Liver (tissue), 8 donors: ENCODE measurements at regions not wholly inside any gene's neighbourhood (a gene's known extent, or its start where the extent isn't known, plus 50 kb on each side); places are given as distances from the start of the nearest gene placed in this dataset.

Experiments used
- DNase-seq: peaks from one replicate; pipeline ENCODE4 v3.0.0-alpha.2; 2017; ENCODE audit warnings: low spot score
- H3K27ac ChIP-seq, 2 donors: one replicate each; pipeline ENCODE4 v1.7.0; 2013; ENCODE audit warnings: inconsistent platforms in 2 of 2, low read length in 2 of 2, control low read depth in 1 of 2, low read depth in 1 of 2, mild to moderate bottlenecking in 1 of 2
- H3K27me3 ChIP-seq, 4 donors: one replicate each; pipeline versions ENCODE4 v1.6.1 to v1.7.0; 2013; ENCODE audit warnings: low read length in 3 of 4, inconsistent platforms in 1 of 4, mild to moderate bottlenecking in 1 of 4, moderate library complexity in 1 of 4; ENCODE audit not compliant: control insufficient read depth in 4 of 4, insufficient read depth in 4 of 4
- H3K36me3 ChIP-seq, 4 donors: one replicate each; pipeline versions ENCODE4 v1.6.1 to v1.7.0; 2013; ENCODE audit warnings: low read length in 3 of 4, mild to moderate bottlenecking in 3 of 4, low read depth in 1 of 4, moderate library complexity in 1 of 4; ENCODE audit not compliant: control insufficient read depth in 4 of 4, insufficient read depth in 3 of 4
- H3K4me1 ChIP-seq, 4 donors: one replicate each; pipeline versions ENCODE4 v1.6.1 to v1.7.0; 2013; ENCODE audit warnings: low read length in 3 of 4, mild to moderate bottlenecking in 3 of 4, moderate library complexity in 1 of 4; ENCODE audit not compliant: control insufficient read depth in 4 of 4, insufficient read depth in 4 of 4
- H3K4me3 ChIP-seq, 3 donors: one replicate each; pipeline versions ENCODE4 v1.6.1 to v1.7.0; 2013; ENCODE audit warnings: low read length in 3 of 3, control low read depth in 1 of 3, low read depth in 1 of 3, mild to moderate bottlenecking in 1 of 3
- H3K9ac ChIP-seq, 2 donors: one replicate each; pipeline ENCODE4 v1.7.0; 2013; ENCODE audit warnings: low read length in 2 of 2, mild to moderate bottlenecking in 2 of 2, moderate library complexity in 2 of 2, control low read depth in 1 of 2, low read depth in 1 of 2
- H3K9me3 ChIP-seq, 4 donors: one replicate each; pipeline versions ENCODE4 v1.6.1 to v1.7.0; 2013; ENCODE audit warnings: low read length in 3 of 4; ENCODE audit not compliant: control insufficient read depth in 4 of 4
- EGR1 ChIP-seq, 2 donors: IDR thresholded peaks; 2 replicates each; pipeline ENCODE4 v1.6.1; 2016 to 2018; ENCODE audit warnings: antibody characterized with exemption in 2 of 2, low read depth in 2 of 2
- FOXA1 ChIP-seq: IDR thresholded peaks from 2 replicates; pipeline ENCODE4 v1.6.1; 2016; ENCODE audit warnings: antibody characterized with exemption
- GABPA ChIP-seq, 2 donors: IDR thresholded peaks in 1 of 2; conservative IDR thresholded peaks in 1 of 2; 2 replicates each; pipeline ENCODE4 v1.6.1; 2016; ENCODE audit warnings: antibody characterized with exemption in 2 of 2, mild to moderate bottlenecking in 1 of 2, moderate library complexity in 1 of 2
- HNF4A ChIP-seq, 2 donors: conservative IDR thresholded peaks; 2 replicates each; pipeline ENCODE4 v1.6.1; 2016; ENCODE audit warnings: antibody characterized with exemption in 2 of 2, mild to moderate bottlenecking in 2 of 2
- HNF4G ChIP-seq: IDR thresholded peaks from 2 replicates; pipeline ENCODE4 v1.6.1; 2016; ENCODE audit warnings: antibody characterized with exemption
- JUND ChIP-seq, 2 donors: IDR thresholded peaks; 2 replicates each; pipeline ENCODE4 v1.6.1; 2016; ENCODE audit warnings: antibody characterized with exemption in 2 of 2
- NR2F2 ChIP-seq: IDR thresholded peaks from 2 replicates; pipeline ENCODE4 v1.6.1; 2016; ENCODE audit warnings: antibody characterized with exemption
- RAD21 ChIP-seq, 2 donors: IDR thresholded peaks; 2 replicates each; pipeline ENCODE4 v1.6.1; 2016; ENCODE audit warnings: antibody characterized with exemption in 2 of 2, mild to moderate bottlenecking in 2 of 2
- RXRA ChIP-seq, 2 donors: IDR thresholded peaks; 2 replicates each; pipeline ENCODE4 v1.6.1; 2017 to 2018; ENCODE audit warnings: antibody characterized with exemption in 2 of 2, mild to moderate bottlenecking in 1 of 2
- SP1 ChIP-seq: IDR thresholded peaks from 2 replicates; pipeline ENCODE4 v1.6.1; 2018; ENCODE audit warnings: antibody characterized with exemption, mild to moderate bottlenecking
- TAF1 ChIP-seq: conservative IDR thresholded peaks from 2 replicates; pipeline ENCODE4 v1.6.1; 2016; ENCODE audit warnings: antibody characterized with exemption, mild to moderate bottlenecking
- YY1 ChIP-seq: IDR thresholded peaks from 2 replicates; pipeline ENCODE4 v1.6.1; 2016; ENCODE audit warnings: antibody characterized with exemption, mild to moderate bottlenecking
- WGBS: extraction: QIAGEN DNeasy Blood & Tissue Kit; methylation state at CpG from one replicate; pipeline ENCODE4 v1.1.7; 2013; 5-methylcytosine and 5-hydroxymethylcytosine counted together
- TF ChIP-seq, protein P1 (sequence below): IDR thresholded peaks from 2 replicates; pipeline ENCODE4 v1.6.1; 2016; ENCODE audit warnings: antibody characterized with exemption
- TF ChIP-seq, protein P2 (sequence below): IDR thresholded peaks from 2 replicates; pipeline ENCODE4 v1.6.1; 2016; ENCODE audit warnings: antibody characterized with exemption
- TF ChIP-seq, protein P3 (sequence below): IDR thresholded peaks from 2 replicates; pipeline ENCODE4 v1.6.1; 2016; ENCODE audit warnings: antibody characterized with exemption
- TF ChIP-seq, protein P4 (sequence below): IDR thresholded peaks from 2 replicates; pipeline ENCODE4 v1.6.1; 2016; ENCODE audit warnings: antibody characterized with exemption, mild to moderate bottlenecking
- TF ChIP-seq, protein P5 (sequence below): fragments of 150-350 bp; IDR thresholded peaks from 2 replicates; pipeline ENCODE4 v1.5.1; 2017; ENCODE audit warnings: improper control_type of control experiment, low read depth, low read length; ENCODE audit not compliant: missing input control
- donor health status: healthy.
- donor health status: healthy.
- donor health status: healthy.
- donor health status: healthy.
- donor health status: healthy.

DNA sequence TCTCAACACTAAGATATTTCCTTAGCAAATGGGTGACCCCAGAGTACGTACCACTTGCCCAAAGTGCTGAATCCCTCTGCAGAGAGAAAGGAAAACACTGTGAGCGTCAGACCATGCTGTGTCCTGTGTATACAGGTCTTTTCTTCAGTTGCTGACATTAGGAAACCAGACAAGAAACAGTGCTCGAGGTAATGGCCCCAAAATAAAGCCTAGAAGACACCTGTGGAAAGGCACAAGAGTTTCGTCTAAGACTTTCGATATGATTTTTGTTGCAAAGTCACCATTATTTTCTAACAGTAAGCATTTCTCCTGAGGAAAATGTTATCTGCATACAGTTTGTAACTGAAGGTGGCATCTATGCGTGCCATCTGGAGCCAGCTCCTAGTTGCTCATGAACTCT is 62.0 kb upstream of the SIMC1 start:
- WGBS, result 78% methylated on average over 6 of the region's 6 CpGs
- TF ChIP-seq, protein P1, sequence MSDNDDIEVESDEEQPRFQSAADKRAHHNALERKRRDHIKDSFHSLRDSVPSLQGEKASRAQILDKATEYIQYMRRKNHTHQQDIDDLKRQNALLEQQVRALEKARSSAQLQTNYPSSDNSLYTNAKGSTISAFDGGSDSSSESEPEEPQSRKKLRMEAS, result no peak
- no peak overlapping the region for H3K9ac ChIP-seq
- peaks cover 0 to 7% (median 1%) of the 10 kb centered on the region in 4 donors for H3K27me3 ChIP-seq
- no peak for DNase-seq
- no peaks in the 10 kb centered on the region for H3K4me1 ChIP-seq
- H3K36me3 ChIP-seq, result no peaks in the 10 kb centered on the region
- H3K27ac ChIP-seq, result no peak overlapping the region
- H3K9me3 ChIP-seq, result peaks cover 0 to 4% (median 2%) of the 10 kb centered on the region in 4 donors
- H3K4me3 ChIP-seq, result no peak overlapping the region

DNA sequence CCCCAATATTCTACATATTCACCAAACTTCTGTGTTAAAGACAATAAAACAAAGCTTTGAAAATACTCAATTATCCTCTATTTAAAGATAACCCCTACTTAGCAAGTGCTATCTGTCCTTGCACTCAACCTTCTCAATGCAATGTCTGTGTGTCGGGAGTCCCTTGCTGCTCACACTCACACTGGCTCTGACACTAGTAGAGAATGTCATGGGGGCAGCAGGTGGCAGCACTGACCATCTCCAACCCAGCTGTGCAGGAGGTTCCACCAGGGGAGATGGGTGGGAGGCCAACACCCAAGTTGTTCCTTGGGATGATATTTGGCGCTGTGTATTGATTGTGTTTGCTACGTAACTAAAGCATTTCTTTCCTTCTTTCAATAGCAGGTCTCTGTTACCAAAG is 59.4 kb upstream of the SIMC1 start:
- no peak overlapping the region for H3K9ac ChIP-seq
- WGBS, result 96% methylated on average over 3 of the region's 3 CpGs
- H3K27me3 ChIP-seq, result peaks cover 0 to 7% (median 1%) of the 10 kb centered on the region in 4 donors
- H3K27ac ChIP-seq, result no peak overlapping the region
- no peaks in the 10 kb centered on the region for H3K36me3 ChIP-seq
- DNase-seq, result no peak
- H3K4me1 ChIP-seq, result no peaks in the 10 kb centered on the region
- TF ChIP-seq JUND (IDR thresholded peaks at IDR 0.05) (no peak), RAD21 (IDR thresholded peaks at IDR 0.05) (no peak), YY1 (no peak)
- TF ChIP-seq, protein P2, sequence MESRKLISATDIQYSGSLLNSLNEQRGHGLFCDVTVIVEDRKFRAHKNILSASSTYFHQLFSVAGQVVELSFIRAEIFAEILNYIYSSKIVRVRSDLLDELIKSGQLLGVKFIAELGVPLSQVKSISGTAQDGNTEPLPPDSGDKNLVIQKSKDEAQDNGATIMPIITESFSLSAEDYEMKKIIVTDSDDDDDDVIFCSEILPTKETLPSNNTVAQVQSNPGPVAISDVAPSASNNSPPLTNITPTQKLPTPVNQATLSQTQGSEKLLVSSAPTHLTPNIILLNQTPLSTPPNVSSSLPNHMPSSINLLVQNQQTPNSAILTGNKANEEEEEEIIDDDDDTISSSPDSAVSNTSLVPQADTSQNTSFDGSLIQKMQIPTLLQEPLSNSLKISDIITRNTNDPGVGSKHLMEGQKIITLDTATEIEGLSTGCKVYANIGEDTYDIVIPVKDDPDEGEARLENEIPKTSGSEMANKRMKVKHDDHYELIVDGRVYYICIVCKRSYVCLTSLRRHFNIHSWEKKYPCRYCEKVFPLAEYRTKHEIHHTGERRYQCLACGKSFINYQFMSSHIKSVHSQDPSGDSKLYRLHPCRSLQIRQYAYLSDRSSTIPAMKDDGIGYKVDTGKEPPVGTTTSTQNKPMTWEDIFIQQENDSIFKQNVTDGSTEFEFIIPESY, result no peak
- TF ChIP-seq, protein P3, sequence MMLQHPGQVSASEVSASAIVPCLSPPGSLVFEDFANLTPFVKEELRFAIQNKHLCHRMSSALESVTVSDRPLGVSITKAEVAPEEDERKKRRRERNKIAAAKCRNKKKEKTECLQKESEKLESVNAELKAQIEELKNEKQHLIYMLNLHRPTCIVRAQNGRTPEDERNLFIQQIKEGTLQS, result no peak
- TF ChIP-seq, protein P1, result no peak
- H3K4me3 ChIP-seq, result no peak overlapping the region
- H3K9me3 ChIP-seq, result peaks cover 0 to 4% (median 2%) of the 10 kb centered on the region in 4 donors

DNA sequence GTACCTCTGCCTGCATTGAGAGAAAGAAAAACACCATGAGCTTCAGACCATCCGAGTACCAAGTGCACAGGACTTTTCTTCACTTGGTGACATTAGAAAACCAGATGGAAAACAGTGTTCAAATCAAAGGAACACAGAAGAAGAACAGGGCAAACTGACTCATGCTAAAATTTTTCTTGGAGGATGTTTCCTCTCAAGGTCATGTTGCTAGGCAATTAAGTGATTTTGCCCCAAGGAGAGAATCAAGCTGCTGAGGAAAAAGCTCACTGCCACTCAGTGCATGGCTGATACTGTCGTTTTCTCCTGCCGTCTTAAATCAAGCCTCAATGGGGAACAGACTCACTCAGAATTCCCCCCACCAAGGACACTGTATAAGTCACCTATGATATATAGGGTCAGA is 57.9 kb upstream of the SIMC1 start:
- Histone ChIP-seq H3K4me3 (no peak overlapping the region), H3K27me3 (peaks cover 0 to 7% (median under 1%) of the 10 kb centered on the region in 4 donors)
- WGBS, result 73% methylated on average over 3 of the region's 3 CpGs
- TF ChIP-seq, protein P3, result no peak
- TF ChIP-seq, protein P4, sequence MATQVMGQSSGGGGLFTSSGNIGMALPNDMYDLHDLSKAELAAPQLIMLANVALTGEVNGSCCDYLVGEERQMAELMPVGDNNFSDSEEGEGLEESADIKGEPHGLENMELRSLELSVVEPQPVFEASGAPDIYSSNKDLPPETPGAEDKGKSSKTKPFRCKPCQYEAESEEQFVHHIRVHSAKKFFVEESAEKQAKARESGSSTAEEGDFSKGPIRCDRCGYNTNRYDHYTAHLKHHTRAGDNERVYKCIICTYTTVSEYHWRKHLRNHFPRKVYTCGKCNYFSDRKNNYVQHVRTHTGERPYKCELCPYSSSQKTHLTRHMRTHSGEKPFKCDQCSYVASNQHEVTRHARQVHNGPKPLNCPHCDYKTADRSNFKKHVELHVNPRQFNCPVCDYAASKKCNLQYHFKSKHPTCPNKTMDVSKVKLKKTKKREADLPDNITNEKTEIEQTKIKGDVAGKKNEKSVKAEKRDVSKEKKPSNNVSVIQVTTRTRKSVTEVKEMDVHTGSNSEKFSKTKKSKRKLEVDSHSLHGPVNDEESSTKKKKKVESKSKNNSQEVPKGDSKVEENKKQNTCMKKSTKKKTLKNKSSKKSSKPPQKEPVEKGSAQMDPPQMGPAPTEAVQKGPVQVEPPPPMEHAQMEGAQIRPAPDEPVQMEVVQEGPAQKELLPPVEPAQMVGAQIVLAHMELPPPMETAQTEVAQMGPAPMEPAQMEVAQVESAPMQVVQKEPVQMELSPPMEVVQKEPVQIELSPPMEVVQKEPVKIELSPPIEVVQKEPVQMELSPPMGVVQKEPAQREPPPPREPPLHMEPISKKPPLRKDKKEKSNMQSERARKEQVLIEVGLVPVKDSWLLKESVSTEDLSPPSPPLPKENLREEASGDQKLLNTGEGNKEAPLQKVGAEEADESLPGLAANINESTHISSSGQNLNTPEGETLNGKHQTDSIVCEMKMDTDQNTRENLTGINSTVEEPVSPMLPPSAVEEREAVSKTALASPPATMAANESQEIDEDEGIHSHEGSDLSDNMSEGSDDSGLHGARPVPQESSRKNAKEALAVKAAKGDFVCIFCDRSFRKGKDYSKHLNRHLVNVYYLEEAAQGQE, result no peak
- TF ChIP-seq SP1 (no peak), RXRA (IDR thresholded peaks at IDR 0.05) (no peak), TAF1 (no peak), HNF4G (no peak), FOXA1 (no peak), YY1 (no peak), NR2F2 (no peak), HNF4A (conservative IDR thresholded peaks at IDR 0.05) (no peak), GABPA (IDR thresholded peaks at IDR 0.05 in 1 of 2, conservative IDR thresholded peaks at IDR 0.05 in 1 of 2) (no peak), EGR1 (IDR thresholded peaks at IDR 0.05; ENCODE audit: low read depth in 2 of 2) (no peak), RAD21 (IDR thresholded peaks at IDR 0.05) (no peak)
- TF ChIP-seq, protein P2, result no peak
- TF ChIP-seq, protein P1, result no peak
- TF ChIP-seq, protein P5, sequence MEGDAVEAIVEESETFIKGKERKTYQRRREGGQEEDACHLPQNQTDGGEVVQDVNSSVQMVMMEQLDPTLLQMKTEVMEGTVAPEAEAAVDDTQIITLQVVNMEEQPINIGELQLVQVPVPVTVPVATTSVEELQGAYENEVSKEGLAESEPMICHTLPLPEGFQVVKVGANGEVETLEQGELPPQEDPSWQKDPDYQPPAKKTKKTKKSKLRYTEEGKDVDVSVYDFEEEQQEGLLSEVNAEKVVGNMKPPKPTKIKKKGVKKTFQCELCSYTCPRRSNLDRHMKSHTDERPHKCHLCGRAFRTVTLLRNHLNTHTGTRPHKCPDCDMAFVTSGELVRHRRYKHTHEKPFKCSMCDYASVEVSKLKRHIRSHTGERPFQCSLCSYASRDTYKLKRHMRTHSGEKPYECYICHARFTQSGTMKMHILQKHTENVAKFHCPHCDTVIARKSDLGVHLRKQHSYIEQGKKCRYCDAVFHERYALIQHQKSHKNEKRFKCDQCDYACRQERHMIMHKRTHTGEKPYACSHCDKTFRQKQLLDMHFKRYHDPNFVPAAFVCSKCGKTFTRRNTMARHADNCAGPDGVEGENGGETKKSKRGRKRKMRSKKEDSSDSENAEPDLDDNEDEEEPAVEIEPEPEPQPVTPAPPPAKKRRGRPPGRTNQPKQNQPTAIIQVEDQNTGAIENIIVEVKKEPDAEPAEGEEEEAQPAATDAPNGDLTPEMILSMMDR, result no peak

More for the DNA sequence above, 57.9 kb upstream of the SIMC1 start:
- Histone ChIP-seq H3K27ac (no peak overlapping the region), H3K9ac (no peak overlapping the region), H3K36me3 (no peaks in the 10 kb centered on the region), H3K9me3 (peaks cover 0 to 4% (median 2%) of the 10 kb centered on the region in 4 donors), H3K4me1 (no peaks in the 10 kb centered on the region)
- no peak for DNase-seq
